IgD-negative memory B cell (primary cell): ENCODE measurements at regions not wholly inside any gene's neighbourhood (a gene's known extent, or its start where the extent isn't known, plus 50 kb on each side); places are given as distances from the start of the nearest gene placed in this dataset.
"Not testable (repeated sequence)": the region's sequence is repeated elsewhere in the genome, so short reads cannot be mapped to it uniquely, and the experiment has no call there.

Experiments
- H3K27ac Mint-ChIP-seq, 3 donors: one replicate each; pipeline ENCODE4 v1.8.0; 2020 to 2022; ENCODE audit warnings: mild to moderate bottlenecking in 3 of 3, mixed read lengths in 3 of 3, moderate library complexity in 1 of 3
- H3K27me3 Mint-ChIP-seq: one replicate; pipeline ENCODE4 v1.8.0; 2021; ENCODE audit warnings: mixed read lengths
- H3K36me3 Mint-ChIP-seq: one replicate; pipeline ENCODE4 v1.8.0; 2020; ENCODE audit warnings: mild to moderate bottlenecking, mixed read lengths
- H3K4me1 Mint-ChIP-seq, 3 donors: one replicate each; pipeline ENCODE4 v1.8.0; 2020 to 2022; ENCODE audit warnings: mixed read lengths in 3 of 3, mild to moderate bottlenecking in 1 of 3
- H3K4me3 Mint-ChIP-seq, 4 donors: one replicate each; pipeline ENCODE4 v1.8.0; 2020 to 2022; ENCODE audit warnings: mild to moderate bottlenecking in 4 of 4, mixed read lengths in 4 of 4, moderate library complexity in 3 of 4
- H3K9me3 Mint-ChIP-seq, 3 donors: one replicate each; pipeline ENCODE4 v1.8.0; 2020 to 2021; ENCODE audit warnings: mixed read lengths in 3 of 3, mild to moderate bottlenecking in 1 of 3

DNA sequence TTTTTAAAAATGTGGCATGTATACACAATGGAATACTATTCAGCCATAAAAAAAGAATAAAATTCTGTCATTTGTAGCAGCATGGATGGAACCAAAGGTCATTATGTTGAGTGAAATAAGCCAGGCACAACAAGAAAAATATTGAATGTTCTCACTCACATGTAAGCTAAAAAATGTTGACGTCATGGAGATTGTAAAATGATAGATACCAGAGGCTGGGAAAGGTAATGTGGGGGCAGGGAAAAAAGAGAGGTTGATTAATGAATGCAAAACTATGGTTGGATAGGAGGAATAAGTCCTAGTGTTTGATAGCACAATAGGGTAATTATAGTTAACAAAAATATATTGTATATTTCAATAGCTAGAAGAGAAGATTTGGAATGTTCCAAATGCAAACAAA lies 89.1 kb upstream of the SLC35F3 start:
- Mint-ChIP-seq H3K36me3 (no peaks in the 10 kb centered on the region), H3K4me1 (no peaks in the 10 kb centered on the region), H3K27ac (no peak overlapping the region), H3K4me3 (no peak overlapping the region), H3K9me3 (peaks cover 0 to 5% (median 0%) of the 10 kb centered on the region in 3 donors), H3K27me3 (peaks cover 5% of the 10 kb centered on the region)

DNA sequence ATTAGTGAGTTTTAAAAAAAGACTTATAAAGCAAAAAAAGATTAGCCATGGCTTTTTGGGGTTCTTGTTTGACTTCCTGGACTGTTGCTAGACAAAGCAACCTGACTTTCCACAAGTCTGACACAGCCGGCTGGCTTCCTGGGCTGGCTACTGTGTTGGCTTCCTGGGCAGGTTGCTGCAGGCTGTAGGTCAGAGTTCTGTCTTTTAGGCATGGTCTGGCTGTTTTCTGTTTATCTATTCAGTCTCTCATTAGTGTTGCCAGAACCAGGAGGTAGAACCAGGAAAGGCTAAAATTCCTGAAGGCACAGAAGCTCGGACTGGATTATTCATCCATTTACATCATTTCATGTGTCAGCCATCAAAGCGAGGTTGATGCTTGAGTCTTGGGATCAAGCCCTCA lies 88.6 kb upstream of the SLC35F3 start:
- H3K9me3 Mint-ChIP-seq = peaks cover 0 to 5% (median 0%) of the 10 kb centered on the region in 3 donors
- H3K27me3 Mint-ChIP-seq = peaks cover 6% of the 10 kb centered on the region
- no peaks in the 10 kb centered on the region for H3K36me3 Mint-ChIP-seq
- H3K27ac Mint-ChIP-seq = no peak overlapping the region
- no peaks in the 10 kb centered on the region for H3K4me1 Mint-ChIP-seq
- no peak overlapping the region for H3K4me3 Mint-ChIP-seq

DNA sequence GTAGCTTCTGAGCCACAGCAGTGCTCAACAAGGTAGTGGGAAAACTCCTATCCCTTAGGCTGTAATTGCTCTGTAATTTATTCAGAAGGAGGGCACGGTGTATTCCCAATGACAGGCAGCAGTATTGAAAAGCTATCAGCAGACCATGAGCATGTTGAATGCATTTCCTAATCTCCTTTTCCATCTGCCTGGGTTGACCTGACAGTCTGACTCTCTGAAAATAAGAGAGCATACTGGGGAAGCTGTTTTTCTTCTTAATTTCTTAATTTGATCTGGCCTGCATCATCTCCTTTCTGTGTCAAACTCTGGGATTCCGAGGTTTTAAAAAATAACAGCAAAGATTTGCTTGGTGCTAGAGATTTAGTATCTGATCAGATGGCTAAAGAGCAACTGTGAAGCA lies 88.1 kb upstream of the SLC35F3 start:
- no peaks in the 10 kb centered on the region for H3K4me1 Mint-ChIP-seq
- peaks cover 0 to 5% (median 0%) of the 10 kb centered on the region in 3 donors for H3K9me3 Mint-ChIP-seq
- H3K36me3 Mint-ChIP-seq = no peaks in the 10 kb centered on the region
- no peak overlapping the region for H3K4me3 Mint-ChIP-seq
- H3K27ac Mint-ChIP-seq = no peak overlapping the region
- peaks cover 5% of the 10 kb centered on the region for H3K27me3 Mint-ChIP-seq

DNA sequence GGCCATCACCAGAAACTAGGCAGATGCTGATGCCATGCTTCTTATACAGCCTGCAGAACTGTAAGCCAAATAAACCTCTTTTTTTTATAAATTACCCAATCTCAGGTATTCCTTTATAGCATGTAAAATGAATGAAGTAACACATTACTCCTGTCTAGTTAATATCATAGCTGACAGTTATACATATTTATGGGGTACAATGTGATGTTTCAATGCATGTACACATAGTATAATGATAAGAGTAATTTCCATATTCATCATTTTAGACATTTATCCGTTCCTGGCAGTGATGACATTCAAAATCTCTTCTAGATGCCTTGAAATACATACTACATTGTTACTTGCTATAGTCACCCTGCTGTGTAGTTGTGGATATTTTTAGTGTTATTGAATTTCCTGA lies 85.4 kb upstream of the SLC35F3 start:
- Mint-ChIP-seq H3K4me1 (no peaks in the 10 kb centered on the region), H3K4me3 (no peak overlapping the region), H3K9me3 (peaks cover 2 to 6% (median 6%) of the 10 kb centered on the region in 3 donors), H3K36me3 (no peaks in the 10 kb centered on the region), H3K27ac (no peak overlapping the region), H3K27me3 (peaks cover 2% of the 10 kb centered on the region)

DNA sequence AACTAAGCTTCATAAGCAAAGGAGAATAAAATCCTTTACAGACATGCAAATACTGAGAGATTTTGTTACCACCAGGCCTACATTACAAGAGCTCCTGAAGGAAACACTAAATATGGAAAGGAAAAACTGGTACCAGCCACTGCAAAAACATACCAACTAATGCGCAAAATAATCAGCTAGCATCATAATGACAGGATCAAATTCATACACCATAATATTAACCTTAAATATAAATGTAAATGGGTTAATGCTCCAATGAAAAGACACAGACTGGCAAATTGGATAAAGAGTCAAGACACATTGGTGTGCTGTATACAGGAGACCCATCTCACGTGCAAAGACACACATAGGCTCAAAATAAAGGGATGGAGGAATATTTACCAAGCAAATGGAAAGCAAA lies 80.3 kb upstream of the SLC35F3 start:
- H3K4me3 Mint-ChIP-seq, H3K27ac Mint-ChIP-seq: not testable (repeated sequence)

DNA sequence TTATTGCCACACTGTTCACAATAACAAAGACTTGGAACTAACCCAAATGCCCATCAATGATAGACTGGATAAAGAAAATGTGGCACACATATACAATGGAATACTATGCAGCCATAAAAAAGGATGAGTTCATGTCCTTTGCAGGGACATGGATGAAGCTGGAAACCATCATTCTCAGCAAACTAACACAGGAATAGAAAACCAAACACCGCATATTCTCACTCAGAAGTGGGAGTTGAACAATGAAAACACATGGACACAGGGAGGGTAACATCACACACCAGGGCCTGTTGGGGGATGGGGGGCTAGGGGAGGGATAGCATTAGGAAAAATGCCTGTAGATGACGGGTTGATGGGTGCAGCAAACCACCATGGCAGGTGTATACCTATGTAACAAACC lies 76.5 kb upstream of the SLC35F3 start:
- H3K27me3 Mint-ChIP-seq, H3K4me3 Mint-ChIP-seq, H3K4me1 Mint-ChIP-seq, H3K27ac Mint-ChIP-seq, H3K36me3 Mint-ChIP-seq: not testable (repeated sequence)
- peaks cover 6 to 36% (median 21%) of the 10 kb centered on the region in 3 donors for H3K9me3 Mint-ChIP-seq

More for the DNA sequence above, 80.3 kb upstream of the SLC35F3 start:
- H3K9me3 Mint-ChIP-seq = peaks cover 6 to 14% (median 14%) of the 10 kb centered on the region in 3 donors
- H3K36me3 Mint-ChIP-seq, H3K4me1 Mint-ChIP-seq, H3K27me3 Mint-ChIP-seq: not testable (repeated sequence)

DNA sequence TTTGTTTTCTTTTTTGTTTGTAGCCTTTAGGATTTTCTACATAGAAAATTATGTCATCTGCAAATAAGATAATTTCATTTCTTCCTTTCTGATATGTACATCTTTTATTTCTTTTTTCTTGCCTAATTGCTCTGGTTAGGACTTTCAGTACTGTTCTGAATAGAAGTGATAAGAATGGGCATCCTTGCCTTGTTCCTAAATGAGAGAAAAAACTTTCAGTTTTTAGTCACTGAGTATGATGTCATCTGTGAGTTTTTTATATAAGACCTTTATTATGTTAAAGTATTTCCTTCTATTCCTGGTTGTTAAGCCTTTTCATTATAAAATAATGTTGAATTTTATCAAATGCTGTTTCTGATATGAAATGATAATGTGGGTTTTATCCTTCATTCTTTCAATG lies 76.0 kb upstream of the SLC35F3 start:
- H3K4me3 Mint-ChIP-seq = no peak overlapping the region
- H3K27ac Mint-ChIP-seq = no peak overlapping the region
- peaks cover 6 to 34% (median 18%) of the 10 kb centered on the region in 3 donors for H3K9me3 Mint-ChIP-seq
- peaks cover 2% of the 10 kb centered on the region for H3K36me3 Mint-ChIP-seq
- no peaks in the 10 kb centered on the region for H3K27me3 Mint-ChIP-seq
- no peaks in the 10 kb centered on the region for H3K4me1 Mint-ChIP-seq

DNA sequence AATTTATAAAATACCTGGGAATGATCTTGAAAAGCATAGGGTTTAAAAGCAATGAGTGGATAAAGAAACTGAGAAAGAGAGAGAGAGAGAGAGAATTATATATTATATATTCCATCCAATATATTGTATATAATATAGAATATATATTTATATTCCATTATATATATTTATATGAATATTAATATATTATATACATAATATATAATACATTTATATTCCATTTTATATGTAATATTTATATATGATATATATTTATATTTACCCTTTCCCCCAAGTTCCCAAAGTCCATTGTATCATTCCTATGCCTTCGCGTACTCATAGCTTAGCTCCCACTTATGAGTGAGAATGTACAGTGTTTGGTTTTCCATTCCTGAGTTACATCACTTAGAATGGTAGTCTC lies 69.9 kb upstream of the SLC35F3 start:
- Mint-ChIP-seq H3K4me3 (no peak overlapping the region), H3K4me1 (no peaks in the 10 kb centered on the region), H3K27ac (no peak overlapping the region), H3K9me3 (peaks cover under 1 to 23% (median 9%) of the 10 kb centered on the region in 3 donors), H3K27me3 (no peaks in the 10 kb centered on the region), H3K36me3 (no peaks in the 10 kb centered on the region)

DNA sequence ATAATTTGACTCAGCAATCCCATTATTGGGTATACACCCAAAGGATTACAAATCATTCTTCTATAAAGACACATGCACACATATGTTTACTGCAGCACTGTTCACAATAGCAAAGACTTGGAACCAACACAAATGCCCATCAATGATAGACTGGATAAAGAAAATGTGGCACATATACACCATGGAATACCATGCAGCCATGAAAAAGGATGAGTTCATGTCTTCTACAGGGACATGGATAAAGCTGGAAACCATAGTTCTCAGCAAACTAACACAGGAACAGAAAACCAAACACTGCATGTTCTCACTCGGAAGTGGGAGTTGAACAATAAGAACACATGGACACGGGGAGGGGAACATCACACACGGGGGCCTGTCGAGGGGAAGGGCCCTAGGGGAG lies 66.3 kb upstream of the SLC35F3 start:
- H3K36me3 Mint-ChIP-seq, H3K9me3 Mint-ChIP-seq, H3K27ac Mint-ChIP-seq, H3K27me3 Mint-ChIP-seq, H3K4me3 Mint-ChIP-seq, H3K4me1 Mint-ChIP-seq: not testable (repeated sequence)

DNA sequence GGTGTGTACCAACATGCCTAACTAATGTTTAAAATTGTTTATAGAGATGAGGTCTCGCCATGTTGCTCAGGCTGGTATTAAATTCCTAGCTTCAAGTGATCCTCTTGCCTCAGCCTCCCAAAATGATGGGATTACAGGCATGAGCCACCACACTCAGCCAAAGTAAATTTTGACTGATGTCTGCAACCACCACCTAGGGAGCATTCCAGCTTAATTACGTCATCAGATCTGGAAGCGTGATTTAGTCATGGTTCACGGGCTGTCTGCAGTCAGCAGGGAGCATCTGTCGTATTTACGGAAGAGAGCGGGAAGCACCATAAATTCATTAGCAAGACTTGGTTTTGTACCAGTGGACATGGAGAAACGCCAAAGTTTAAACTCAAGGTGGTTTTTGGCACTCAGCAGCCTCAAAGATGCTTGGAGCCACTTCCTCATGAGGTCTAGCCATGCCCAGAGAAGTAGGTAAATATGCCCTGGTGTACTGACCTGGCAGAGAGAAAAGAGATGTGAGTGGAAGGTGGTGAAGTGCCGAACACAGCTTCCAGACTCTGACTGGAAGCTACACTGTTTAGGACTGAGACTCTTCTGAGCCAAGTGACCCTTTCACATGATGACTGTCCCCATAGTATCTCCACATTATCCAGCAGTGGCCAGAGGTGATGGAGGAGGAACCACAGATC lies 60.8 kb upstream of the SLC35F3 start:
- H3K9me3 Mint-ChIP-seq = peaks cover 5 to 11% (median 7%) of the 10 kb centered on the region in 3 donors
- no peak overlapping the region for H3K4me3 Mint-ChIP-seq
- H3K4me1 Mint-ChIP-seq = no peaks in the 10 kb centered on the region
- H3K27ac Mint-ChIP-seq = no peak overlapping the region
- H3K27me3 Mint-ChIP-seq = no peaks in the 10 kb centered on the region
- H3K36me3 Mint-ChIP-seq = no peaks in the 10 kb centered on the region

DNA sequence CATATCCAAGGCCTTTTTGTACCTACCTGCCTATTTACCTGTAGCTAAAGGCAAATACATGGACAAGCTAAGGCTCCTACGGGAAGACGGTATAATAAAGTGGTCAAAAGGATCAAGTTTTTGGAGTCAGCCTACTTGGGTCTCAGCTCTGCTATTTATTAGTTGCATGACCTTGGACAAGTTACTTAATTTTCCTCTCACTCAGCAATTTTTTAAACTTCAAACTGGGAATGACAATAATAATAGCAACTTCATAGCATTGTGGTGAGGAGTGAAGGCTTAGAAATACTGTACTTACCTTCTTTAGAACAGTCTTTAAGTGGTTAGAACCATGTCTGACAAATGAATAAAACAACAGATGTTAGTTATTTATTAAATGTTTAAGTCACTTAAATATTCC lies 60.2 kb upstream of the SLC35F3 start:
- Mint-ChIP-seq H3K9me3 (peaks cover 5 to 14% (median 7%) of the 10 kb centered on the region in 3 donors), H3K27ac (no peak overlapping the region), H3K4me3 (no peak overlapping the region), H3K4me1 (no peaks in the 10 kb centered on the region), H3K27me3 (no peaks in the 10 kb centered on the region), H3K36me3 (no peaks in the 10 kb centered on the region)

DNA sequence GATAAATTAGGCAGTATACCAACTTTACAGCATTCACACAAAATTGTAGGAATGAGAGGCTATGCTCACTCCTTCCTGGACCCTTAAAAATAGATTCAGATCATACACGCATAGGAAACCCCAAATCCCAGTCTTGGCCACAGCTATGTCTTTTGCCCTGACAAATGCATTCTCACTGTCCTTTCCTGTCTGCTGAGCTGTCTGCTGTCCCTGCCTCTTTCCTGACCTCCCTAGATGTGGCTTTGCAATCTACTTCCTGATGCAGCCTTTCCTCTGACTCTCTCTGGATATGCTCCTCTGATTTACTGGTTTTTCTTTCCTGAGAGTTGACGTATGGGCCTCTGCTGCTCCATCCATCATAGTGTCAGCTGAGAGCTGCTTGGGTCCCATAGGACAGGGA lies 59.8 kb upstream of the SLC35F3 start:
- Mint-ChIP-seq H3K27me3 (no peaks in the 10 kb centered on the region), H3K4me3 (no peak overlapping the region), H3K27ac (no peak overlapping the region), H3K9me3 (peaks cover 4 to 12% (median 6%) of the 10 kb centered on the region in 3 donors), H3K36me3 (no peaks in the 10 kb centered on the region), H3K4me1 (no peaks in the 10 kb centered on the region)
